ENCODE measurements at regions not wholly inside any gene's neighbourhood (a gene's known extent, or its start where the extent isn't known, plus 50 kb on each side); places are given as distances from the start of the nearest gene placed in this dataset.

- TF ChIP-seq TAF1 (IDR thresholded peaks at IDR 0.05; ENCODE audit: low read depth, low read length) (no peak), EGR1 (IDR thresholded peaks at IDR 0.05; ENCODE audit: borderline replicate concordance, low read depth, low read length) (no peak), RAD21 (IDR thresholded peaks at IDR 0.05 in 1 of 2, conservative IDR thresholded peaks at IDR 0.05 in 1 of 2; ENCODE audit: low read depth in 2 of 2, low read length in 2 of 2) (no peak), CTCF (IDR thresholded peaks at IDR 0.05; ENCODE audit: control extremely low read depth in 1 of 3, insufficient read depth in 1 of 3, low read depth in 1 of 3, low read length in 3 of 3) (no peak), JUND (IDR thresholded peaks at IDR 0.05; ENCODE audit: low read length) (no peak), SUZ12 (IDR thresholded peaks at IDR 0.05; ENCODE audit: low read length) (no peak), SRF (IDR thresholded peaks at IDR 0.05; ENCODE audit: low read depth, low read length) (no peak), GTF2F1 (IDR thresholded peaks at IDR 0.05; ENCODE audit: borderline replicate concordance, low read depth, low read length) (no peak), RNF2 (IDR thresholded peaks at IDR 0.05; ENCODE audit: borderline replicate concordance, low read depth, low read length, missing control alignments, poor library complexity, severe bottlenecking) (no peak), MAX (IDR thresholded peaks at IDR 0.05) (no peak)
Measured at GRCh38 chr20:11212902-11213301, 539.1 kb upstream of the JAG1 start.

Data from H1 (cell line).